Loucy (cell line): ENCODE measurements at regions not wholly inside any gene's neighbourhood (a gene's known extent, or its start where the extent isn't known, plus 50 kb on each side); places are given as distances from the start of the nearest gene placed in this dataset.

Experiments used
- EZH2phosphoT487 ChIP-seq: fragments of 200-600 bp; IDR thresholded peaks from 2 replicates; pipeline ENCODE4 v1.6.1; 2018; ENCODE audit warnings: antibody characterized with exemption, mild to moderate bottlenecking, moderate library complexity, borderline replicate concordance
- TF ChIP-seq, protein P1 (sequence below): fragments of 200-600 bp; sonication (generic); conservative IDR thresholded peaks from 2 replicates; pipeline ENCODE4 v1.5.1; 2014; ENCODE audit warnings: mild to moderate bottlenecking, antibody characterized with exemption, low read length

DNA sequence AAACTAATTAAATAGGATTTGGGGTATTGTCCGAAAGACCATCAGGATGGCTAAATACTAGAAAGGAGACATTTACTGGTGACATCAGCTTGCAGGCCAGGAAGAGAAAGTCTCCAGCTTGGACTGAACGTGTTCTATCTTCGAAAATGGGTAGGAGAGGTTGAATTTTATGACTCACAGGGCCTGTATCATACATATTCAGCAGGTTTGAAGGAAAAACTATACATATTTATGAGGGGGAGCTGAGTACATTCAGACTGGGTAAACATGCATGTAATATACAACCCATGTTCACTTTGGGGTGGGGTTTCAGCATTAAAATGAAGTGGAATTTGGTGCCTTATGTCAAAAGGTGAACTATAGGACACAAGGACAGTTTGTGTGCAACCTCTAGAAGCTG lies 129.3 kb upstream of the CRBN start:
- TF ChIP-seq, protein P1, sequence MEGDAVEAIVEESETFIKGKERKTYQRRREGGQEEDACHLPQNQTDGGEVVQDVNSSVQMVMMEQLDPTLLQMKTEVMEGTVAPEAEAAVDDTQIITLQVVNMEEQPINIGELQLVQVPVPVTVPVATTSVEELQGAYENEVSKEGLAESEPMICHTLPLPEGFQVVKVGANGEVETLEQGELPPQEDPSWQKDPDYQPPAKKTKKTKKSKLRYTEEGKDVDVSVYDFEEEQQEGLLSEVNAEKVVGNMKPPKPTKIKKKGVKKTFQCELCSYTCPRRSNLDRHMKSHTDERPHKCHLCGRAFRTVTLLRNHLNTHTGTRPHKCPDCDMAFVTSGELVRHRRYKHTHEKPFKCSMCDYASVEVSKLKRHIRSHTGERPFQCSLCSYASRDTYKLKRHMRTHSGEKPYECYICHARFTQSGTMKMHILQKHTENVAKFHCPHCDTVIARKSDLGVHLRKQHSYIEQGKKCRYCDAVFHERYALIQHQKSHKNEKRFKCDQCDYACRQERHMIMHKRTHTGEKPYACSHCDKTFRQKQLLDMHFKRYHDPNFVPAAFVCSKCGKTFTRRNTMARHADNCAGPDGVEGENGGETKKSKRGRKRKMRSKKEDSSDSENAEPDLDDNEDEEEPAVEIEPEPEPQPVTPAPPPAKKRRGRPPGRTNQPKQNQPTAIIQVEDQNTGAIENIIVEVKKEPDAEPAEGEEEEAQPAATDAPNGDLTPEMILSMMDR, result no peak
- TF ChIP-seq EZH2phosphoT487, result no peak
